Neural cell (in vitro differentiated cells): ENCODE measurements at regions not wholly inside any gene's neighbourhood (a gene's known extent, or its start where the extent isn't known, plus 50 kb on each side); places are given as distances from the start of the nearest gene placed in this dataset.

Experiments
- CTCF ChIP-seq: fragments of 450-650 bp; IDR thresholded peaks from 2 replicates; pipeline ENCODE4 v1.5.1; 2014; ENCODE audit warnings: antibody characterized with exemption, mild to moderate bottlenecking, moderate library complexity; ENCODE audit not compliant: poor library complexity, severe bottlenecking
- EP300 ChIP-seq: fragments of 450-650 bp; conservative IDR thresholded peaks from 2 replicates; pipeline ENCODE4 v1.6.1; 2014; ENCODE audit warnings: antibody characterized with exemption, mild to moderate bottlenecking, moderate library complexity; ENCODE audit not compliant: poor library complexity, severe bottlenecking
- EZH2 ChIP-seq: fragments of 200-600, 300-800 bp; shearing (Covaris generic), sonication (generic); IDR thresholded peaks from 2 replicates; pipeline ENCODE4 v1.6.1; 2014; ENCODE audit warnings: antibody characterized with exemption, low read length, borderline replicate concordance, mild to moderate bottlenecking; ENCODE audit not compliant: insufficient read depth, poor library complexity, severe bottlenecking
- MXI1 ChIP-seq: fragments of 450-650 bp; conservative IDR thresholded peaks from 2 replicates; pipeline ENCODE4 v1.6.1; 2014; ENCODE audit warnings: antibody characterized with exemption, mild to moderate bottlenecking; ENCODE audit not compliant: poor library complexity, severe bottlenecking
- RAD21 ChIP-seq: fragments of 450-650 bp; conservative IDR thresholded peaks from 2 replicates; pipeline ENCODE4 v1.6.1; 2014; ENCODE audit warnings: antibody characterized with exemption, mild to moderate bottlenecking, moderate library complexity
- TF ChIP-seq, protein P1 (sequence below): IDR thresholded peaks from 2 replicates; pipeline ENCODE4 v1.6.1; 2012; ENCODE audit warnings: borderline replicate concordance

GRCh38 chr5:110018509-110018908, 328.8 kb downstream of the MAN2A1 start:
- TF ChIP-seq RAD21 (no peak), EZH2 (no peak), CTCF (no peak), EP300 (no peak), MXI1 (no peak)
- TF ChIP-seq, protein P1, sequence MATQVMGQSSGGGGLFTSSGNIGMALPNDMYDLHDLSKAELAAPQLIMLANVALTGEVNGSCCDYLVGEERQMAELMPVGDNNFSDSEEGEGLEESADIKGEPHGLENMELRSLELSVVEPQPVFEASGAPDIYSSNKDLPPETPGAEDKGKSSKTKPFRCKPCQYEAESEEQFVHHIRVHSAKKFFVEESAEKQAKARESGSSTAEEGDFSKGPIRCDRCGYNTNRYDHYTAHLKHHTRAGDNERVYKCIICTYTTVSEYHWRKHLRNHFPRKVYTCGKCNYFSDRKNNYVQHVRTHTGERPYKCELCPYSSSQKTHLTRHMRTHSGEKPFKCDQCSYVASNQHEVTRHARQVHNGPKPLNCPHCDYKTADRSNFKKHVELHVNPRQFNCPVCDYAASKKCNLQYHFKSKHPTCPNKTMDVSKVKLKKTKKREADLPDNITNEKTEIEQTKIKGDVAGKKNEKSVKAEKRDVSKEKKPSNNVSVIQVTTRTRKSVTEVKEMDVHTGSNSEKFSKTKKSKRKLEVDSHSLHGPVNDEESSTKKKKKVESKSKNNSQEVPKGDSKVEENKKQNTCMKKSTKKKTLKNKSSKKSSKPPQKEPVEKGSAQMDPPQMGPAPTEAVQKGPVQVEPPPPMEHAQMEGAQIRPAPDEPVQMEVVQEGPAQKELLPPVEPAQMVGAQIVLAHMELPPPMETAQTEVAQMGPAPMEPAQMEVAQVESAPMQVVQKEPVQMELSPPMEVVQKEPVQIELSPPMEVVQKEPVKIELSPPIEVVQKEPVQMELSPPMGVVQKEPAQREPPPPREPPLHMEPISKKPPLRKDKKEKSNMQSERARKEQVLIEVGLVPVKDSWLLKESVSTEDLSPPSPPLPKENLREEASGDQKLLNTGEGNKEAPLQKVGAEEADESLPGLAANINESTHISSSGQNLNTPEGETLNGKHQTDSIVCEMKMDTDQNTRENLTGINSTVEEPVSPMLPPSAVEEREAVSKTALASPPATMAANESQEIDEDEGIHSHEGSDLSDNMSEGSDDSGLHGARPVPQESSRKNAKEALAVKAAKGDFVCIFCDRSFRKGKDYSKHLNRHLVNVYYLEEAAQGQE, result no peak
